ENCODE measurements at regions not wholly inside any gene's neighbourhood (a gene's known extent, or its start where the extent isn't known, plus 50 kb on each side); places are given as distances from the start of the nearest gene placed in this dataset.

- no peak for TF ChIP-seq USF1 (IDR thresholded peaks at IDR 0.05; ENCODE audit: borderline replicate concordance, low read depth)
- no peak for TF ChIP-seq CTCF (IDR thresholded peaks at IDR 0.05)
- TF ChIP-seq YY1 (IDR thresholded peaks at IDR 0.05; ENCODE audit: low read depth) = no peak
- no peak for TF ChIP-seq USF2 (IDR thresholded peaks at IDR 0.05; ENCODE audit: borderline replicate concordance, low read depth, low read length)
- TF ChIP-seq POLR2AphosphoS5 (IDR thresholded peaks at IDR 0.05; ENCODE audit: low read depth, low read length) = no peak
- no peak for TF ChIP-seq GABPA (IDR thresholded peaks at IDR 0.05; ENCODE audit: low read depth)
- no peak for TF ChIP-seq JUND (IDR thresholded peaks at IDR 0.05)
- no peak for TF ChIP-seq TAF1 (IDR thresholded peaks at IDR 0.05; ENCODE audit: borderline replicate concordance, low read depth, low read length)
- no peak for TF ChIP-seq FOXJ3 (CRISPR knock-in tag; IDR thresholded peaks at IDR 0.05)
- no peak for TF ChIP-seq RFX5 (IDR thresholded peaks at IDR 0.05; ENCODE audit: low read length)
- no peak for TF ChIP-seq REST (IDR thresholded peaks at IDR 0.05; ENCODE audit: low read depth, low read length)
- no peak for TF ChIP-seq FOXM1 (IDR thresholded peaks at IDR 0.05; ENCODE audit: low read depth)
- TF ChIP-seq GATA2 (CRISPR knock-in tag; IDR thresholded peaks at IDR 0.05) = no peak
These were observed 103.1 kb upstream of the MYO16 start for GRCh38 chr13:108526286-108526685.

Measured in SK-N-SH (cell line).